Keratinocyte (primary cell): ENCODE measurements at regions not wholly inside any gene's neighbourhood (a gene's known extent, or its start where the extent isn't known, plus 50 kb on each side); places are given as distances from the start of the nearest gene placed in this dataset.

Experiments used
- DNase-seq: peaks from one replicate; pipeline ENCODE4 v3.0.0-alpha.2; 2011; ENCODE audit warnings: low read depth, missing footprints, low spot score
- FAIRE-seq: peaks from 2 replicates; lab custom pipeline; 2011; peaks lifted over from hg19 to GRCh38; lab: Jason Lieb, UNC
- H2AFZ ChIP-seq: 2 replicates; pipeline ENCODE4 v1.6.0; 2012; ENCODE audit warnings: low read length, control low read depth, inconsistent platforms; ENCODE audit not compliant: control insufficient read depth
- H3K27ac ChIP-seq: 2 replicates; pipeline ENCODE4 v1.5.1; 2011; ENCODE audit warnings: low read length; ENCODE audit not compliant: control insufficient read depth, insufficient read depth
- H3K27me3 ChIP-seq: 3 replicates; pipeline ENCODE4 v1.6.0; 2011; ENCODE audit warnings: low read length; ENCODE audit not compliant: control insufficient read depth, insufficient read depth; ENCODE audit errors: extremely low read depth
- H3K36me3 ChIP-seq, 2 experiments: 2 replicates in 1 of 2; 3 replicates in 1 of 2; pipeline ENCODE4 v1.5.1; 2011; ENCODE audit warnings: low read length in 2 of 2, mild to moderate bottlenecking in 1 of 2; ENCODE audit not compliant: control insufficient read depth in 2 of 2, insufficient read depth in 2 of 2; ENCODE audit errors: extremely low read depth in 1 of 2
- H3K4me1 ChIP-seq: 3 replicates; pipeline ENCODE4 v1.5.1; 2011; ENCODE audit warnings: low read length; ENCODE audit not compliant: control insufficient read depth, insufficient read depth; ENCODE audit errors: extremely low read depth
- H3K4me2 ChIP-seq: 3 replicates; pipeline ENCODE4 v1.6.0; 2011; ENCODE audit warnings: low read depth, low read length; ENCODE audit not compliant: control insufficient read depth, insufficient read depth; ENCODE audit errors: extremely low read depth
- H3K4me3 ChIP-seq, 3 experiments: fragments of 200-600 bp in 1 of 3; sonication (generic) in 1 of 3; 2 replicates in 2 of 3; 3 replicates in 1 of 3; pipeline ENCODE4 v1.5.1; 2011 to 2016; ENCODE audit warnings: low read length in 3 of 3, mild to moderate bottlenecking in 3 of 3, control low read depth in 2 of 3, inconsistent platforms in 1 of 3, low read depth in 1 of 3, mixed read lengths in 1 of 3, mixed run types in 1 of 3, moderate library complexity in 1 of 3; ENCODE audit not compliant: control insufficient read depth in 2 of 3, insufficient read depth in 2 of 3; ENCODE audit errors: extremely low read depth in 1 of 3
- H3K79me2 ChIP-seq: 2 replicates; pipeline ENCODE4 v1.6.0; 2012; ENCODE audit warnings: low read length; ENCODE audit not compliant: control insufficient read depth, insufficient read depth
- H3K9ac ChIP-seq: 3 replicates; pipeline ENCODE4 v1.6.0; 2011; ENCODE audit warnings: low read length; ENCODE audit not compliant: control insufficient read depth, insufficient read depth; ENCODE audit errors: extremely low read depth
- H3K9me1 ChIP-seq: 3 replicates; pipeline ENCODE4 v1.6.0; 2011; ENCODE audit warnings: low read length; ENCODE audit not compliant: control insufficient read depth, insufficient read depth; ENCODE audit errors: extremely low read depth
- H3K9me3 ChIP-seq: 2 replicates; pipeline ENCODE4 v1.5.1; 2012; ENCODE audit warnings: low read depth, low read length; ENCODE audit not compliant: control insufficient read depth
- H4K20me1 ChIP-seq: 3 replicates; pipeline ENCODE4 v1.6.0; 2011; ENCODE audit warnings: low read length; ENCODE audit not compliant: control insufficient read depth, insufficient read depth; ENCODE audit errors: extremely low read depth
- CTCF ChIP-seq, 3 experiments: IDR thresholded peaks in 1 of 3; conservative IDR thresholded peaks in 1 of 3; optimal IDR thresholded peaks in 1 of 3; 2 replicates in 2 of 3; 3 replicates in 1 of 3; pipeline versions ENCODE3 to v1.5.1; 2011; ENCODE audit warnings: low read length in 3 of 3, mild to moderate bottlenecking in 3 of 3, moderate library complexity in 2 of 3, control low read depth in 1 of 3, inconsistent platforms in 1 of 3; ENCODE audit not compliant: insufficient read depth in 2 of 3; ENCODE audit errors: extremely low read depth in 1 of 3
- EZH2 ChIP-seq: IDR thresholded peaks from one replicate; pipeline ENCODE4 v1.6.1; 2012; ENCODE audit warnings: inconsistent platforms, mild to moderate bottlenecking, low read length, moderate library complexity
- dilution Hi-C: fragments of 300-500 bp; cut with MboI; formaldehyde crosslinking; loops from one replicate; pipeline ENCODE4 v1.7.0; 2020; ENCODE audit warnings: low sequenced_read_pairs; ENCODE audit not compliant: extremely low pct_ligation_motif_present

GRCh38 chr5:159453209-159453608 lies 122.9 kb upstream of the IL12B start:
- H3K27ac ChIP-seq, result no peak overlapping the region
- H2AFZ ChIP-seq, result no peak overlapping the region
- TF ChIP-seq CTCF (optimal IDR thresholded peaks at IDR 0.05 in 1 of 3, IDR thresholded peaks at IDR 0.05 in 1 of 3, conservative IDR thresholded peaks at IDR 0.05 in 1 of 3; ENCODE audit: extremely low read depth in 1 of 3, insufficient read depth in 2 of 3, low read length in 3 of 3) (no peak), EZH2 (no peak)
- no peaks in the 10 kb centered on the region for H3K27me3 ChIP-seq
- H3K9ac ChIP-seq, result no peak overlapping the region
- DNase-seq (no peak), FAIRE-seq (no peak)
- no peaks in the 10 kb centered on the region for H4K20me1 ChIP-seq
- dilution Hi-C loops, result no loop called here
- no peaks in the 10 kb centered on the region for H3K9me3 ChIP-seq
- H3K4me1 ChIP-seq, result peaks cover 23% of the 10 kb centered on the region
- H3K4me2 ChIP-seq, result no peak overlapping the region
- H3K9me1 ChIP-seq, result no peaks in the 10 kb centered on the region
- H3K36me3 ChIP-seq, result no peaks in the 10 kb centered on the region
- no peak overlapping the region for H3K4me3 ChIP-seq
- H3K79me2 ChIP-seq, result no peaks in the 10 kb centered on the region

DNA sequence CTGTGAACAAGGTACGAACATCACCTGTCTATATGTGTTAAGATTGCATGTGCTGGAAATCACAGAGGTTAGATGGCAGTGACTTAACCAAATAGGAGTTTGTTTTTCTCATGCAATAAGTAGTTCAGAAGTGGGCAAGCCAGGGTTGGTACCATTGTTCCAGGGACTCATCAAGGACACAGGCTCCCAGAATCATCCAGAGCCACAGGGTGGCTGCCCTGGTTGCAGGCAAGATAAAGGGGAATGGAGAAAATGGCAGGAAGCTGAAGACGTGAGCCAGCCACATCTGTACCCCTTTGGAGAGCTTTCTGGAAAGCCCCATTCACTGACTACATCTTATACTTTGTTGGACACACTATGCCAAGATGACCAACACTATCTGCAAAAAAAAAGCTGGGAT lies 126.0 kb upstream of the IL12B start:
- Histone ChIP-seq H3K9me1 (no peaks in the 10 kb centered on the region), H2AFZ (no peak overlapping the region), H3K4me2 (no peak overlapping the region), H3K27me3 (no peaks in the 10 kb centered on the region), H3K27ac (no peak overlapping the region), H3K9ac (no peak overlapping the region), H3K36me3 (no peaks in the 10 kb centered on the region), H3K79me2 (no peaks in the 10 kb centered on the region), H3K9me3 (no peaks in the 10 kb centered on the region), H3K4me1 (peaks cover 8% of the 10 kb centered on the region), H3K4me3 (no peak overlapping the region), H4K20me1 (no peaks in the 10 kb centered on the region)
- FAIRE-seq (no peak), DNase-seq (no peak)
- TF ChIP-seq EZH2, result no peak
- TF ChIP-seq CTCF (optimal IDR thresholded peaks at IDR 0.05 in 1 of 3, IDR thresholded peaks at IDR 0.05 in 1 of 3, conservative IDR thresholded peaks at IDR 0.05 in 1 of 3; ENCODE audit: extremely low read depth in 1 of 3, insufficient read depth in 2 of 3, low read length in 3 of 3), result no peak
- dilution Hi-C loops, result no loop called here
